HG02870 (cell line): ENCODE measurements at regions not wholly inside any gene's neighbourhood (a gene's known extent, or its start where the extent isn't known, plus 50 kb on each side); places are given as distances from the start of the nearest gene placed in this dataset.
A peak's percentile ranks its signal among the peaks of the same experiment; 100 is the strongest.

Experiments used
- ATAC-seq: cut with Tn5 transposase; IDR thresholded peaks from one replicate; pipeline ENCODE4 v1.9.1; 2021; ENCODE audit warnings: mild to moderate bottlenecking, moderate library complexity; ENCODE audit not compliant: unreplicated experiment

DNA sequence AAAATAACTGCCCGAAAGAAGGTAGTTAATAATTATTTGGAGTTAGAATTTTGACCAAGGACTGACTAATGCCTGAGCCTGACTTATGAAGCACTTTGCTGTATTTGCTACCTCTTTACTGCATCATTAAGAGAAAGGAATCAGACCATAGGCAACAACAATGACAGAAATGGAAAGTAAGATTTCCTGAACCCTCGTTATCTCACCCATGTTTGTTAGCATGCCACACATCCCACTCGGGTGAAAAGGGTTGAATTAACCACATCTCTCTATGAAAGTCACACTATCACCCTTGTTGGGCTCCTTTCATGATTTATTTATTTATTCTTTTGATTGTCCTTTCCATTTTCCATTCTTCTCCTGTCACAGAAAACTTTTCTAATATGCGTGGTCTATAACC is 59.6 kb downstream of the OLIG3 start:
- ATAC-seq: no peak

- peak; percentile 64 for ATAC-seq
These were observed 62.1 kb downstream of the OLIG3 start for GRCh38 chr6:137432054-137432611.

DNA sequence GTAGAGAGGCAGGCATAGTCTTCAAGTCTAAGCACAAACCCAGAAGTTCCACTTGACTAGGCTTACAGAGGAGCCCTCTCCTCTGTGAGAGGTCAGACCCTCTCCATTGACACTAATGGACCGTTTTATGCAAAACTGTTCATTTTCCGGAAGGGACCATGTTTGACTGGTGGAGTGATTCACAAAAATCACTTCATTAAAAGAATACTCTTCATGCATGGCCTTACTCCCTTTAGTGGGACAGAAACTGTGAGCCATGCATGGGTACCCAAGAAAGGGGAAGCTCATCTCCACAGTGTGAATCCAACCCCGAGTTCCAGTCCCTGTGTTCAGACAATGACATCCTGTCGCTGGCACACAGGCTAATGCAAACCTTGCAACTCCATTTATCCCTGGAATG is 63.2 kb downstream of the OLIG3 start:
- ATAC-seq: peak; percentile 53

GRCh38 chr6:137427656-137428290 is 66.4 kb downstream of the OLIG3 start:
- no peak for ATAC-seq

GRCh38 chr6:137426007-137426689 is 68.0 kb downstream of the OLIG3 start:
- ATAC-seq: no peak

- ATAC-seq: no peak
These were observed 69.9 kb downstream of the OLIG3 start for GRCh38 chr6:137424251-137424650.

GRCh38 chr6:137423451-137424168 is 70.6 kb downstream of the OLIG3 start:
- ATAC-seq: no peak

DNA sequence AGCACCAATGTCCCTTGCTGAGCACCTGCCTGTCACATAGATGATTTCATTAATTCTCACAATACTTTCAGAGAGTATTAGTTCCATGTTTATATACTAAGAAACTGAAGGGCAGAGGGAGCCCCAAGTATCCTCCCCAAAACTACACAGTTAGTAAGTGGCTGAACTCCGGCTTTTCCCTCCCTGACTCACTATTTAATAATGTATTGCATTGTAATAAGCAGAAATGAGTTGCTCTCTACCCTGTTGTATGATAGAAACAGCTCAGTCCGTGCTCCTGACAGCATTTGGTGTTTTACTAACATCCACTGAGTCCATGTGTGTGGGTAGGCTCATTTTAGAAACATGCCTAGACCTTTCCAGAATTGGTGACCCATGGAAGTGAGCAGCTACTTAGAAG is 76.8 kb downstream of the OLIG3 start:
- ATAC-seq: no peak

GRCh38 chr6:137416376-137417109 is 77.7 kb downstream of the OLIG3 start:
- ATAC-seq: no peak

GRCh38 chr6:137415834-137416190 is 78.4 kb downstream of the OLIG3 start:
- no peak for ATAC-seq

DNA sequence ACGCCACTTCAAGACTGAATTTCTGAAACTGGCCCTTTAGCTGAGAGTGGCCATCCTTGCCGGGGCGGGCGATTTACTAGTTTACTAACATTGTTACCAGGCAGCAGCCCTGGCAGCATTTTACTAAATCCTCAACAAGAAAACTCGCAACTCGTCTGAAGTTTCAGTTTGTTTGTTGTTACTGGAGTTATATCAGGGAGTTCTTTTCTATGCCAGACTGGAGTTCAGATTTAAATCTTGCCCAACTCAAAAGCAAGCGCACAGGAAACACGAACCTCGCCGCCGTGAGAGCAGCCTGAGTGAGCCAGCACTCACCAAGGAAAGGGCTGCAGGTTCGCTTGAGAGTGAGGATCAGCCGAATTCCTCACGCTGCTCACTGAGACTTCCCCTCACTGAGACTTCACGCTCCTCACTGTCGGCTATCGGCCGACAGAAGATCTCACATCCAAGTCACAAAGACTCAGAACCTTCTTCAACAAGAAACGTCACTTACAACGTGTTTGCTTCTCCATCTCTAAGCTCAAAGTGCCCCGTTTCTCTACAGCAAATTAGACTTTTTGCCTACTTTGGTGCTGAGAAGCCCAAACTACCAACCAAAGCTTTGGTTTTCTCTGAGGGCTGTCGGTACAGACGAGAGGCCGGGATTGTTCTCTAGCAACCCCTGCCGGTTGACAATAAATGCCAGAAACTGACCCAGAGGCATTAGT is 78.9 kb downstream of the OLIG3 start:
- peak; percentile 92 for ATAC-seq

DNA sequence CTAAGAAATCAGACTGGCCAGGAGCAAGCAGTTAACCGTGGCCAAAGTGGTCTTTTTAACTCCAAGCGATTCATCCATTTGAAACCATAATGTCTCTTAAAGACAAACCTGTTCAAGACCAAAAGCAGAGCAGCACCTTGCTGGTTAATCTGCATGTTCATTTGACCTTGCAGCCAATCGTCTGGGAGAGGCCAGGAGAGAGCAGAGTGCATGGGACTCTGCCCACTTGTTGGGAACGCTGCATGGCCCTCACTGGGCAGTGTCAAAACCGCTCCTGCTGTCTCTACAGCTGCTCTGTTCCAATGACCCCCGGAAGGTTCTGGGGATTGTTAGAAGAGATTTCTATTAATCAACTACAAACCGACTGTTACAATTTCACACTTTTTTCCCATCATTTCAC is 79.6 kb downstream of the OLIG3 start:
- no peak for ATAC-seq

- ATAC-seq: no peak
These were observed 80.7 kb downstream of the OLIG3 start for GRCh38 chr6:137413482-137413881.

- no peak for ATAC-seq
These were observed 81.6 kb downstream of the OLIG3 start for GRCh38 chr6:137412562-137412961.

- ATAC-seq: no peak
These were observed 84.9 kb downstream of the OLIG3 start for GRCh38 chr6:137409266-137409777.

DNA sequence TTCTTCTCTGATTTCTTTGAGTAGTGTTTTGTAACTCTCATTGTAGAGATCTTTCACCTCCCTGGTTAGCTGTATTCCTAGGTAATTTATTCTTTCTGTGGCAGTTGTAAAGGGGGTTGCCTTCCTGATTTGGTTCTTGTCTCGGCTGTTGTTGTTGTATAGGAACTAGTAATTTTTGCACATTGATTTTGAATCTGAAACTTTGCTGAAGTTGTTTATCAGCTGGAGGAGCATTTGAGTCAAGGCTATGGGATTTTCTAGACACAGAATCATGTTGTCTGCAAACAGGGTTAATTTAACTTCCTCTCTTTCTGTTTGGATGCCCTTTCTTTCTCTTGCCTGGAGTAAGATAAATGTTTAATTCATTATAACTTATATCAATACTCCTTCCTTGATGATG is 86.4 kb downstream of the OLIG3 start:
- ATAC-seq: no peak

- ATAC-seq: no peak
These were observed 88.4 kb downstream of the OLIG3 start for GRCh38 chr6:137405806-137406205.

- ATAC-seq: no peak
These were observed 90.3 kb downstream of the OLIG3 start for GRCh38 chr6:137403855-137404254.

- no peak for ATAC-seq
These were observed 90.8 kb downstream of the OLIG3 start for GRCh38 chr6:137403443-137403842.

DNA sequence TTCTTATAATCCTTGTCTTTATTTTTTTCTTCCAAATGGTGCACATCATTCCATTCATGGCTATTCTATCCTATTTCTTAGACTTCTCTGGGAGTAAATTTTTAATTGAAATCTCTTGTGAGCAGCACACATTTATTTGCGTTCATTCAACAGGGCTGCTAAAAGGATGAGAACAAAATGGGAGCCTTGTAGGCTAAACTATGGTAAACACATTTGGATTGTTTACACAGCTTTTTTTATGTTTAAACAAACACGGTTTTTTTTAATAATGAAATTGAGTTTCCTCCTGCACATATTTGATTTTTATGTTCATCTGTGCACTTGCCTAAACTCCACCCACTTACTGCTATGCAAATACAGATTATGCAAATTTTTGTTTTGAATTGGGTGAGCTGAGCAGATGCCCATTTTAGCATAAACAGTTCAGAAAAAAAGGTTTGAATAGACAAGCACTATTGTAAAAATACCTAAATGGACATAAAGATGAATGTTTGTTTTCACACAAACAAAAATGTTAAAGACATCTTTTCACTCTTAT is 92.0 kb downstream of the OLIG3 start:
- ATAC-seq: no peak
